Ovary (tissue), 7 donors: ENCODE measurements at regions not wholly inside any gene's neighbourhood (a gene's known extent, or its start where the extent isn't known, plus 50 kb on each side); places are given as distances from the start of the nearest gene placed in this dataset.

Experiments
- DNase-seq, 5 donors: peaks; one replicate each; pipeline ENCODE4 v3.0.0-alpha.2; 2019 to 2020
- H3K27ac ChIP-seq, 2 donors: fragments of 200-600 bp; one replicate each; pipeline versions ENCODE4 v1.5.1 to v1.8.0; 2019 to 2022
- H3K27me3 ChIP-seq: fragments of 200-600 bp; one replicate; pipeline ENCODE4 v1.8.0; 2022
- H3K36me3 ChIP-seq: fragments of 200-600 bp; sonication (generic); one replicate; pipeline ENCODE4 v1.5.1; 2019
- H3K4me1 ChIP-seq: one replicate; pipeline ENCODE4 v1.8.1; 2013; ENCODE audit warnings: mild to moderate bottlenecking, moderate library complexity; ENCODE audit not compliant: insufficient read depth
- H3K4me3 ChIP-seq: fragments of 200-600 bp; sonication (generic); one replicate; pipeline ENCODE4 v1.5.1; 2017
- H3K9me3 ChIP-seq, 2 donors: fragments of 200-600 bp in 1 of 2; sonication (generic) in 1 of 2; one replicate each; pipeline versions ENCODE4 v1.5.1 to v1.8.1; 2013 to 2019; ENCODE audit warnings: mild to moderate bottlenecking in 1 of 2, moderate library complexity in 1 of 2
- CTCF ChIP-seq, 3 donors: fragments of 450-650 bp in 2 of 3; fragments of 200-600 bp in 1 of 3; IDR thresholded peaks; one replicate each; pipeline versions ENCODE4 v1.5.1 to v1.8.0; 2016 to 2022; ENCODE audit warnings: antibody characterized with exemption in 3 of 3, mild to moderate bottlenecking in 1 of 3
- EP300 ChIP-seq: sonication (generic); formaldehyde crosslinking; IDR thresholded peaks from one replicate; pipeline ENCODE4 v1.6.1; 2017; ENCODE audit warnings: antibody characterized with exemption
- POLR2A ChIP-seq: fragments of 450-650 bp; IDR thresholded peaks from one replicate; pipeline ENCODE4 v1.6.1; 2017; ENCODE audit warnings: antibody characterized with exemption, mild to moderate bottlenecking, moderate library complexity
- WGBS, 3 donors: extraction: QIAGEN DNeasy Blood & Tissue Kit in 1 of 3; methylation state at CpG; one replicate each; pipeline versions ENCODE4 v1.1.5 to v1.1.7; 2013 to 2017; 5-methylcytosine and 5-hydroxymethylcytosine counted together
- intact Hi-C, 4 donors: fragments of 100-400 bp; cut with DNase I; formaldehyde crosslinking; loops; one replicate each; pipeline versions ENCODE4 v1.11.0 to v1.15.1; 2022 to 2023
- donor health status: DM: no; HTN: no; CAD: no; lungs with moderate emphysema.
- donor health status: DM: no; HTN: no; CAD: no.
- donor health status: Bipolar disorder and iron deficiency.
- donor health status: DM: no; HTN: no; CAD: no.
- donor health status: DM: yes; HTN: yes; CAD: no.

- intact Hi-C loops = no loop called here
- no peaks in the 10 kb centered on the region for H3K9me3 ChIP-seq
- no peak for TF ChIP-seq CTCF (IDR thresholded peaks at IDR 0.05)
- TF ChIP-seq POLR2A = no peak
- TF ChIP-seq EP300 = no peak
- no peak overlapping the region for H3K27ac ChIP-seq
- no peaks in the 10 kb centered on the region for H3K4me1 ChIP-seq
- no peak overlapping the region for H3K4me3 ChIP-seq
- WGBS, 3 donors = 53 to 64% (median 54%) methylated on average over 2 of the region's 2 CpGs
- H3K36me3 ChIP-seq = no peaks in the 10 kb centered on the region
- DNase-seq = no peak
- no peaks in the 10 kb centered on the region for H3K27me3 ChIP-seq
Measured at GRCh38 chr6:92593201-92593600, 826.2 kb downstream of the EPHA7 start.

DNA sequence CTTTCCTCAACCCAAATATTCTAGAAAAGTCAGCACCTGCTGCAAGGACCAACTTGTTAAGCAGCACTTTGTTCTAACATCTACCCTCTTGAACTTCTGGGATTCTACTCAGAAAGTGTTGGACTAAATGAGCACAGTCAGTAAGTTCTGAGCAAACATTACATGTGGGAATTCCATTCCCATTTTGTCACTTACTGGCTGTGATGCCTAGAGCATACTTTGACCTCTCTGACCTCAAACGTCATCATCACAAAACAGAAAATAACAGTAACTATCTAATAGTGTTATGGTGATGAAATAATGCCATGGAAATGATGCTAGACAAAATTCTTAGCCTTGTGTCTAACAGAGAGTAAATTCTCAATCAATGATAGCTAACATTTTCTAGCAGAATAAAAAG lies 829.4 kb downstream of the EPHA7 start:
- DNase-seq = no peak
- intact Hi-C loops = no loop called here
- Histone ChIP-seq H3K4me1 (no peaks in the 10 kb centered on the region), H3K4me3 (no peak overlapping the region), H3K27ac (no peak overlapping the region), H3K9me3 (no peaks in the 10 kb centered on the region), H3K27me3 (no peaks in the 10 kb centered on the region), H3K36me3 (no peaks in the 10 kb centered on the region)
- 33 to 49% (median 39%) methylated on average over 1 of the region's 1 CpG for WGBS, 3 donors
- TF ChIP-seq CTCF (IDR thresholded peaks at IDR 0.05) = no peak
- TF ChIP-seq POLR2A = no peak
- no peak for TF ChIP-seq EP300

DNA sequence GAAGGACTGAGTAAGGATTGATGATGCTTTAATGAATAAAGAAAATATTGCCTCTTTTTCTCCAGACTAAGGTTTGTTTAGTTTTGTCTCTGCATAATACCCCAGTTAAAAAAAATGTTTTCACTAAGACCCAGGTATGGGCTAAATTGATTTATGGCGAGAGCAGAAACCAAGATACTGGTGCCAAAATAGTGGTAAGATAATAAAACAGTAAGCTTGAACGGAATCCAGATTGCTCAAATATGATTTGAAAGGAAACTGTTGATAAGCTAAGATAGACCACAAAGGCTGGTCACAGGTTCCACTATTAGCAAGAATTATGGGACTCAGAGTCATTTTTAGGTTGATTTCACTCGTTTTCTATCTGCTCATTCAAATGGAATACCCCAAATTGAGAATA lies 831.2 kb downstream of the EPHA7 start:
- Histone ChIP-seq H3K4me1 (no peaks in the 10 kb centered on the region), H3K36me3 (no peaks in the 10 kb centered on the region), H3K4me3 (no peak overlapping the region), H3K27ac (no peak overlapping the region), H3K27me3 (no peaks in the 10 kb centered on the region), H3K9me3 (no peaks in the 10 kb centered on the region)
- no peak for DNase-seq
- intact Hi-C loops = no loop called here
- 42 to 51% (median 43%) methylated on average over 3 of the region's 3 CpGs for WGBS, 3 donors
- TF ChIP-seq CTCF (IDR thresholded peaks at IDR 0.05) = no peak
- TF ChIP-seq EP300 = no peak
- TF ChIP-seq POLR2A = no peak

DNA sequence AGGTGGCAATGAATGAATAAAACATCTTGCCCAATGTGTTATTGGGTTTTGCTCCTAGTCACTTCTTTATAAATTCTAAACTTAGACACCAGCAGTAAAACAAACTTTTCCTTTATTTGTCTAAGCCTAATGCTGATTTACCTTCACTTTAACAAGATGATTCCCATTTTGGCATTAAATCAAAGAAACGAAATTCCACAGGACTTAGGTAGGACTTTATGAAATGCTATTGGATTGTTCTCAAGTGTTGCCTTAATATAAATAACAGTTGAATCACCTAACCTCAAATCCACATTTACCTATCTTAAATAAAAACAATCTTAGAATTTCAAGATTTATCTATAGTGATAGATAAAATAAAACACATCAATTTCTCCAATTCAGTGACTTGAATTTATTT lies 831.8 kb downstream of the EPHA7 start:
- no peak overlapping the region for H3K27ac ChIP-seq
- no peaks in the 10 kb centered on the region for H3K27me3 ChIP-seq
- H3K4me3 ChIP-seq = no peak overlapping the region
- no peak for DNase-seq
- H3K36me3 ChIP-seq = no peaks in the 10 kb centered on the region
- intact Hi-C loops = no loop called here
- no peaks in the 10 kb centered on the region for H3K4me1 ChIP-seq
- TF ChIP-seq EP300 (no peak), POLR2A (no peak), CTCF (IDR thresholded peaks at IDR 0.05) (no peak)
- WGBS, 3 donors = 35 to 51% (median 47%) methylated on average over 1 of the region's 1 CpG
- no peaks in the 10 kb centered on the region for H3K9me3 ChIP-seq
